ENCODE measurements at regions not wholly inside any gene's neighbourhood (a gene's known extent, or its start where the extent isn't known, plus 50 kb on each side); places are given as distances from the start of the nearest gene placed in this dataset.
"Not testable (repeated sequence)": the region's sequence is repeated elsewhere in the genome, so short reads cannot be mapped to it uniquely, and the experiment has no call there.

DNA sequence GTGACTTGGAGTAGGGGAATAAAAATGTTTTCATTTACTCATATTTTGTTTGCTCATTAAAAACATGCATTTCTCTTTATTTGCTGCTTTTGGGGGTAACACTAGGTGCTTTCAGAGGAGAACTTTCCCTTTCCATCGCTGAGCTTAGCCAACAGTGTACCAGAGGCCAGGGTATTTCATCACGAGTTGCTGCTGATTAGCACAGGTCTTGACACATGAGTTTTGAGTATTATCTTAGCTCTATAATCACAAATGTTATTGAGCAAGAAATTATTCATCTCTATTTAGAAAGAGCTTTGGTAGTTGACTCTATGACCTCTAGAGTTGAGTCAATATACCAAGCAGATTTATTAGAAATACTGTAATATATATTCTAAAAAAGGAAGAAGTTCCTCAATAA, 375.9 kb downstream of the NXPH1 start:
- no peak for DNase-seq

DNA sequence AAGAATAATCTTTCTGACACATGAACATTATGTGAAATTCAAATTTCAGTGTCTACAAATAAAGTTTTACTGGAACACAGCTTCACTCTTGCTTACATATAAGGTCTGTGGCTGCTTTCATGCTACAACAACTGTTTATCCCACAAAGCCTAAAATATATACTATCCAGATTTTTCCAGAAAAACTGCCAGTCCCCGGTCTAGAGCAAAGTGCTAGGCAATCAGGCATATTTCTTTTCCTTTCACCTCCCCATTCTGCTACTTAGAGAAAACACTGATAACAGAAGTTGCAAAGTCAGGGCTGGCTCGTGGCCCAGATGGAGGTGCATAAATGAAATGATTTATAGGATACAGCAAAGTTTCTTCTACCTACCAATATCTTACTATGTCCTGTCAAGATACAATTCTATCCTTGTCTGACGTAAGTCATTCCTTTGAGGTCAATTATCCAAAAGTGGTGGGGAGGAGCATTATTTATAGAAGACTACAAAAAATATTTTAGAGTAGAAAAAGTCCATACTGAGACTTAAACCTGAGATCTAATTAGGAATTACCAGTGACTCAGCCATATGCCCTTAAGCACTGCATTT, 384.1 kb downstream of the NXPH1 start:
- no peak for DNase-seq

DNA sequence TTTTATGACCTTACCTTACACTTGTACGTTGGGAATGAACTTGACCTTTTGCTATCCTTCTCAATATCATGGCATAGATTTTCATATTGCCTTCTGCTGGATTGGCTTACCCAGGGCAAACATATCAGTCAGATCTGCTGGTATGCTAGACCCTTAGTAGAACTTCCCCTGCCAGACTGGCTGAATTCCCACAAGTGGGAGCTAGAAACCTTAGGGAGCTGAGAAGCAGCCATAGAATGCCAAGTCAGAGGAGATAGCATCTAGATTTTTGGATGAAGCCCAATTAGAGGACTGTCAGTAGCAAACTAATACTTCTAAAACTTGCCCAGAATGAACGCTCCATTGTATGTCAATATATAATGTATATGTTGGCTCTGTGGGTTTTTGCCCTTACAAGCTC, 385.0 kb downstream of the NXPH1 start:
- no peak for DNase-seq

DNA sequence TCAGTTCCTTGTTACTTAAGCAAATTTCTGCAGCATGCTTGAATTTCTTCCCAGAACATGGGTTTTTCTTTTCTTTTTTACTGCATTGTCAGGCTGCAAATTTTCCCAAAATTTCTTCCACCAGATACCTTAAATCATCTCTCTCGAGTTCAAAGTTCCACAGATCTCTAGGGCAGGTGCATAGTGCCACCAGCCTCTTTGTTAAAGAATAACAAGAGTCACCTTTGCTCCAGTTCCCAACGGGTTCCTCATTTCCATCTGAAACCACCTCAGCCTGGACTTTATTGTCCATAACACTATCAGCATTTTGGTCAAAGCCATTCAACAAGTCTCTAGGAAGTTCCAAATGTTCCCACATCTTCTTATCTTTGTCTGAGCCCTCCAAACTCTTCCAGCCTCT, 389.2 kb downstream of the NXPH1 start:
- no peak for DNase-seq

DNA sequence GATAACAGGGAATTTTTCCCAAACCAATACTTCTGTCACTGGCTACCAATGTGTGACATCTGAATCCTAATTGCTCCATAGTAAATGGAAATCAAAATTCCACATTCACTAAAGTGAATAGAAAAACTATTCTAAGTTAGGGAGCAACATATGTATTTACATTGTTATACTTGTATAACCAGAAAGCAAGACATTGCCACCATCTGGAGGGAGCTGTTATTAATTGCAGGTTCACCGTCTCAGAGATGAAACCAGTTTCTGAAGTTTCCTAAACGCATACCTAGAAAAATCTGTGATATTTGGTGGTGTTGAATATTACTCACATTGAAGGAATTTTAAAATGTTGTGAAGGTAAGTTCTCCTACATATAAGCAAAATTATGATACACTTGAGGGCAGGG, 390.1 kb downstream of the NXPH1 start:
- DNase-seq = no peak

DNA sequence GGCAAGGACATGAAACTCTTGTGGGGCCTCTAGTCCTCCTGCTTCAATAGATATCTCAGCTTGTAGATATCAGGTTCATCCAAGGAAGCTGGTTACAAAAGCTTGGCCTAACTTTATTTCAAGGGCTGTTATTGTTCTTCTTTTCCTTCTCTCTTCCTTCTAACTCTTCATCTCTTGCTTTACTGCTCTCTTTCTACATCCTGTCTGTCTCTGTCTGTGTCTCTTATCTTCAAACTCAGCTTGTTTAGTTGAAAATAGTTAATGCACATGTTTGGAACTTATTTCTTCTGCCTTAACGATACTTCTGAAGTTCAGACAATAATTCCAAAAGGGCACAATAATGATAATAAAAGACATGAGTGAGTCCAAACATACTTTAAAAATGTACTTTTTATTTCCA, 393.9 kb downstream of the NXPH1 start:
- no peak for DNase-seq

DNA sequence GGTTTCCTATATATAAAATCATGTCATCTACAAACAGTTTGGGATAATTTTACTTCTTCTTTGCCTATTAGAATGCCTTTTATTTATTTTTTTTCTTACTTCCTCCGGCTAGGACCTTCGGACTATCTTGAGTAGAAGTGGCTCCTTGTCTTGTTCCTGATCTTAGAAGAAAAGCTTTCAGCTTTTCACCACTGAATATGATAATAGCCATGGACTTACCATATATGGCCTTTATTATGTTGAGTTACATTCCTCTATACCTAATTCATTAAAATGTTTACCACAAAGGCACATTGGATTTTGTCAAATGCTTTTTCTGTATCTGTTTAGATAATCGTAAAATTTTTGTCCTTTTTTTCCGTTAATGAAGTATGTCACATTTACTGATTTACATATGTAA, 395.7 kb downstream of the NXPH1 start:
- no peak for DNase-seq

DNA sequence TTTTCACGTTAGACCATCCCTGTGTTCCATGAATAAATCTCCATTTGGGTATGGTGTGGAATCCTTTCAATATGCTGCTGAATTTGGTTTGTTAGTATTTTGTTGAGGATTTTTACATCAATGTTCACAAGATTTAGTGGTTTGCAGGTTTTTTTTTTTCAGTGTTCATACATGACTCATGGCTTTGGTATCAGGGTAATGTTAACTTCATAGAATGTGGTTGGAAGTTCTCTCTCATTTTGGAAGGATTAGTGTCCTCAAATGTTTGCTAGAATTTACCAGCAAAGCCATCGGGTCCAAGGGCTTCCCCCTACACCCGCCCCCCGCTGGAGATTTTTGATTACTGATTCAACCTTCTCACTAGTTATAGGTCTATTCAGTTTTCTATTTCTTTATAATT, 398.0 kb downstream of the NXPH1 start:
- no peak for DNase-seq

DNA sequence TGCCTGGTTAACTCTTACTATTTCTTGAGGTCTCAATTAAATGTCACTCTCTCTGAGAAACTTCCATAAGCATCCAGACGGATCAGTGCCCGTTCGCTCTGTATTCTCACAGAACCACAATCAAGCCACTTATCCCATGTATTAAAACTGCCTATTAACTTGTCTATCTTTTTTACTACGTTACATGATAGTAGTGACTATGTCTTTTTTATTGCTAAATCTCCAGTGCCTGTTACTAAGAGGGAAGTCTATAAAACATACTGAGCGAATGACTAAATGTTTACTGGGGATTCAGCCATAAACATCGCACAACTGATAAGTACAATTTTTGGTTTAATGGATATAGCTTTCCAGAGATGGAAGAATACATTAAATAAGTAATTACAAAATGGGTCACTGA, 399.9 kb downstream of the NXPH1 start:
- no peak for DNase-seq

DNA sequence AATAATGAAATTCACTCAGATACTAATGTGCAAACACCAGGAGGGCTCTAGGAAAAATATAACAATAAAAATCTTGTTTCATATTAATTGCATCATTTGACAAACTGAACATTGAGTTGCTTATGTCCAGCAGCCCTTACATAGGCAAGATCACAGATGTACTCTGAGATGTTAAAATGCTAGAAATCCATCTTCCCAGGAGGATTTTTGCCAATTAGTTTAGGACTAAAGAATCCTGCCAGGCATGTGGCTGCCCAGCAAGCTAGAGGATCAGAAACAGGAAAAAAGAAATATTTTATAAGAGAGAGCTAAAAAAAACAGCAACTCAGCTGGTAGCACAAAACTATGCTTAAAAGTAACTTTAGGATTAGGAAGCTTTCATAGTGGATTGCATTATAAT, 407.8 kb downstream of the NXPH1 start:
- no peak for DNase-seq

DNA sequence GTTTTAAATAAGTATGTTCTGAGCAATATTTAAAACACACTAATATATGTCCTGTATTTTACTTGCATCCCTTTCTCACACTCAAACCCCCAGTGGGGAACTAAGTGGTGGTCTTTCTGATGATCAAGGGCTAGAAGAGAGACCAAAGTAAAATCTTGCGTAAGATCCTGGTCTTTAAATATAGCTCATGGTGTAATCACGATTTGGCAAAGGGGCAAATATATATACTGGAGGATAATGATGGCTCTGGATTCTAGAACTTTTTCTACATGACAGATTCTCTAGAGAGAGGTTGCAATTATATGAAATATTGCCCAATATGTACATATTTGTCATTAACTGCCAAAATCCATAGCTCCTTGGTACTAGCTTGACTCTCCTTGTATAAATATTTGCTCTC, 438.3 kb downstream of the NXPH1 start:
- no peak for DNase-seq

DNA sequence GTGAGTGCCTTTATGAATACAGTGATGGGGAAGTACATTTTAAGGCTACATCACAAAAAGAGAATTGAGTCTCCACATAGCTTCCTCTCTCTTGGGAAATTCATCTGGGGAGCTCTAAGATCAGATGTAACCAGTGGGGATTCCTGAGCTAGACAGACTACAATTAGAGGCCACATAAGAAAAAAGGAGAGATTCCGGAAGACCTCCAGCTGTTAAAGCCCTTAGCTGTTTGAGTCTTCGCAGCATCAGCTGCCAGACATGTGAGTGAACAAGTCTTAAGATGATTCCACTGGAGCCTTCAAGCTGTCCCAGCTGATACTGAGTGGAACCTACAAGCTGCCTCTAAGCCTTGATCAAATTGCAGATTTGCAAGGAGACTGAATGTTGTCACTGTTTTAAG, 448.5 kb downstream of the NXPH1 start:
- no peak for DNase-seq

DNA sequence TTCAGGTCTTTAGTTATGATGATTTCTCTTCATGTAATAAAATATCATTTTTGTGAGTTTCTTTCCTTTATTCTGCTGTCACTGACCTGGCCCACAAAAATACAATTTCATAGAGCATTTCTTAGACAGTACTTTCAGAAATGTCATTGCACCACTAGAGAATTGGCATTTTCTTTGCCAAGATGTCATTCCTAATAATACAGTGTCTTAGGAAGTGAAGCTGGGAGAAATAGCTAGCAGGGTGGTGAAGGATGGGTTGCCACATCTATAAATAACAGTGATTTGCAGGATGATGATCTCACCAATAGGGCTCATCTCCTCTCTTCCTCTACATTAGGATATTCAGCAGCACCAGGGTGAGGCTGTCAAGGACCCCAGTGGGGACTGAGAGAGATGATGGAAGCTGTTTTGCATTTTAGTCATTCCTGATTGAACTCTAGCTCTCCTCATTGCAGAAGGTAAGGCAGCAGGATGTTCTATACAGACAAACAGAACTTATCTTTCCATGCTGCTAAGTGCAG, 452.1 kb downstream of the NXPH1 start:
- no peak for DNase-seq

DNA sequence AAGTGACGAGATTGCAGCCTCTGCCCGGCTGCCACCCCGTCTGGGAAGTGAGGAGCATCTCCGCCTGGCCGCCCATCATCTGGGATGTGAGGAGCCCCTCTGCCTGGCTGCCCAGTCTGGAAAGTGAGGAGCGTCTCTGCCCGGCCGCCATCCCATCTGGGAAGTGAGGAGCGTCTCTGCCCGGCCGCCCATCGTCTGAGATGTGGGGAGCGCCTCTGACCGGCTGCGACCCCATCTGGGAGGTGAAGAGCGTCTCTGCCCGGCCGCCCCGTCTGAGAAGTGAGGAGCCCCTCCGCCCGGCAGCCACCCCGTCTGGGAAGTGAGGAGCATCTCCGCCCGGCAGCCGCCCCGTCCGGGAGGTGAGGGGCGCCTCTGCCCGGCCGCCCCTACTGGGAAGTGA, 456.9 kb downstream of the NXPH1 start:
- DNase-seq = not testable (repeated sequence)

DNA sequence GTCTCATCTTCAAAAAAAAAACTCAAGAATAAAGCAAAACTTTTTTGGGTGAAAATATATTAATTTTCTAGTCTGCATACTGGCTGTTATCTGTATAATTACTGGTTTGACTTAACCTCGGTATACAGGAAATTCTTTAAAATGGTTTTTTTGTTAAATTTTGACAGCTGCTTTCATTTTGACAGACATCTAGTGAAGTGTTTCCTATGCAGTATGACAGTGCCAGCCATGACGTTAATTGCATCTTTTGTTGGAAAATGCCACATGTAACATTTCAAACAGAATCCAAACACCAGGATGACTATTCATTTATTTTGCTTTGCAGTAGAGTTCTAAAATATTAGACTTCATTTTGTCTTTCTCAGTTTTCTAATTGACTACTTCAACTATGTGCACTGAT, 460.4 kb downstream of the NXPH1 start:
- no peak for DNase-seq

DNA sequence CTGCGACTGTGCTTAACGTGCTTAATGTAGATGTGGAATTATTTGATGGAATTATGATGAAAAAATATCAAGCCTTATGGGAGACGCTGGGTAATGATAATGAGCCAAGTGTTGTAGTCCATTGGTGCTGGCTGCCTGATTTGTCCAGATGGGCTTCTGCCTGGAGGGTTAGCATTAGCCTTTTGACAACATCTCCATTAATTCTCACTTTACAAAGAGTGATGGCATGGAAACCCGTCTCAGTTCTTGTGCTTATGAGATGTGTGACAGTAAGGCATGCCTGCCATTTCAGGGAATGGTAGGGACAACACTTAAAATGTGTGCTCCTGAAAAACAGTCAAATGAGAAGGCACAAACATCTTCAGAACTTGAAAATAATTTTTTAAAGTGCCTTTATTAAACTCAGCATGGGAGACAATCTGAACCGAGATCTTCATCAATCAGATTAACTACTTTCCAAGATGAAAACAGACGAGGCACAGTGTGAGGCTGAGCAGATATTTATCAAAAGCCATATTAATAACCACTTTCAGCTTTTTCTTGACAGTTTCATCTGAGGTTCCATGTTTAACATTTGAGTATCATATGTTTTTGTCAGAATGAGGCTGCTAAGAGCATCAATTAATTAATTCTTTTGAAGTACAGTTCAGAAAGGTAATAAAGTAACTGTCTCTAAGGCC, 473.1 kb downstream of the NXPH1 start:
- DNase-seq = no peak

DNA sequence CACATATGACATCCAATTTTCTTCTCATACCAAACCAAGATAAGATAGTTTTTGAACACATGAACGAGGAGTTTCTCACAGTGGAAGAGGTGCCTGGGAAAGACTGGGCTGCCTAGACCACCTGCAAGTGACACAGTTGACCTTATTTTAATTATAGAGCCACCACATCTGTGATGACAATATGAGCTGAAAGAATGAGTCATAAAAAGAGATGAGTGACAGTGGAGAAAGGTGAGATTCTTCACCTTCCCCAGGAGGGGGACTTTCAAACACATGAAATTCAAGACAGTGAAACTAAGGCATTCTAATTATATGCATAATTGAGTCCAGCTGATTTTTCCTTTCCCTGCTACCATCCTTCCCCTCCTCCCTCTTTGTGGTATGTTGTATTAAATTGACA, 475.5 kb downstream of the NXPH1 start:
- DNase-seq = no peak

DNA sequence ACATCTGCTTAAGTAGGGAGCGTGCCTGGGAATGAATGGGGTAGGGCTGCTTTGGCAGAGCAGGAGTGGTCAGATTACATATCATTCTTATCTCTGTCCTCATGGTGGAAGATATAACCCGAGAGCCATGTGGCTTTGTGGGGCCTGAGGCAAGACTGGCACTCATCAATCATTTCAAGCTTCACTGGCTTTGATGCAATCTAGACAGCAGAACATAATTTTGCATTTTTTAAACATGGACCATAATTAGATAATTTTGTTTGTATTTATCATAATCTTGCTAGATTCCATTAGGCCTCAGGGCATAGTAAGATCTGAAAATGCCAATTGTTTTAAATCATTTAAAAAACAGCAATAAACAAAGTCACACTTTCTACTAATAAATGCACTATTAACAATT, 480.3 kb downstream of the NXPH1 start:
- no peak for DNase-seq

DNA sequence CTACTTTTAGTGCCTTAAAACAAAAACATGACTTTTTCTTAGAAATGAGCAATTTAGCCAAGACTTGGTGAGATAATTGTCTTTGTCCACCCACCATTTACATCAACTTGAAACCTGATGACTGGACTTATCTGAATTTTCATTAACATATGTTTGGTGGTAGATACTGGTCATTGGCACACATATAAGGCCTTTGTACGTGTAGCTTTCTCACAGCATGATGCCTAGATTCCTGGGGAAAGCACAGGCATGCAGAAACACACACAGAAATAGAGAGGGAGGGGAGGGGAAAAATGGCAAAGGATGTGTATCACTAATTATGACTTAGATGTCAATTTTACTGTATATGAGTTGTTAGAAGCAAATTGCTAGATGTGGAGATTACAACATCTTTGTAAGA, 488.4 kb downstream of the NXPH1 start:
- no peak for DNase-seq

DNA sequence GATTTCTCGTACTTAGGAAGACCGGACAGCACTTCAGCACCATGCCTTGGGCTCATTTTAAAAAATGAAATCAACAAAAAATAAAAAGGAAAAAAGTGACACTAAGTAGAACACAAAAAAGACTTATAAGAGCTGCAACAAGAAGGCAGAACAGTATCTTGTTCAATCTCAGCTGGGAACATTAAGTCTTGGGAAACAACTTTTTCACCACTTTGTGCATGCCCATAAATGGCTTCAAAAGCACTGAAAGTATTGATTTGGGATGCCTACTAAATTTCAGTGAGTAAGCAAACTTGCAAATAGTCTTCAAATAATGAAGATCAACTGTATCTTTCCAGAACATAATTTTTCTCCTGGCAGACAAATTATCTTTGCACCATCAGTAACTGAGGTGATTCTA, 489.3 kb downstream of the NXPH1 start:
- DNase-seq = no peak

DNA sequence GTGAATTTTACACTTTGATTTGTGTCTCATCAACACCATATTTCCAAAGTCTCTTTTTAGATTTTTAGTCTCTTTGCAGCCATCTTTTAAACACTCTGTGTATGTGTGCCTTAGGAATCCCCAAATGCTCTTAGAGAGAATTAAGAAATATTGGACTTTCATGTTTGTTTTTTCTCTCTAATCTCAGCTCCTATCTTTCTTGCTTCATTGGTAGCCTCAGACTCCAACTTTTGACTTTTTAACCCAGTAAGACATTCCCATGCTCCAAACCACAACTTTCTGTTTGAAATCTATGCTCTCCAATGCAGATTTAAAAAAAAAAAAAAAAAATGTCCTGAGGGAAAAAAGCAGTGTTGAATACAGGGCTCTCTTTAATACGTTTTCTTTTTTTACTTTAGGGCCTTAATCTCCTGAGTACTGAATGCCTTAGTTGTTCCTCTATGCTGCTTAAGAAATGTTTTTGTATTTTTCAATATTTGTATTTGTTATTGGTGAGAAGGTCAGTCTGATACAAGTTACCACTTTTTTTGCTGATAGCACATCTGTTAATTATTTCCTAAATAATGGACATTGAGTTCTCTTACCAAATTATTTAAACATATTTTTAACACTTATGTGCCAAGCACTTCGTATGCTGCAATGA, 489.9 kb downstream of the NXPH1 start:
- no peak for DNase-seq

DNA sequence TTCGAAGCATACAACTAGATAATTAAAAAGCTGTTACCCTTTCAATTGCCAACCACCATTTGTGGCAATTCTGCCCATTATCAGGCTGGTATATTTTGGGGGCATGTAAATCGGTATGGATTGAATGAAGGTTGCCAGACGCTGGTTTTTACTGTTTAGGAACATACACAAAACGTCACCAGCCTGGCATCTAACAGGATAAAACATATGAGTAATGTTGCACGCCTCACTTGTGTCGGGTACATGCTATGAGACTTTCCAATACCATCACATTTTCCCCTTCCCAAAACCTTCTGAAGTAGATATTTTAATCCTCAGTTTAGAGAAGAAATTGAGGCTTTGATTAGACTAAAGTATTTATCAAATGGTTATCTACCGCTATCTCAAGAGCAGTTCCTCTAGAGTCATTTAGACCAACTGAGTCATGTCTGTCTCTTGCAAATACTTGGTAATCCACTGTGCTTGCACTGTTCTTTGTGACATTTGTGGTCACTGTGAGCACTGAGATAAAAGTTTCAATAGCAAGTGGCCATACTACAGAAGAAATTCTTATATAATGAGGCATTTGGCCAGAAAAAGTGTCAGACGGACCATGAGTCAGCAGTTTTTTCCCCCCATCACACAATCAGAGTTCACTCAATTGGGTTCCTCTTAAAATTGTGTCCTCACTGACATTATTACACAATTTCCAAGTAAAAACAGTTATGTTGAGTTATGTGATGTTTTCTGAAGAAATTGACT, 498.7 kb downstream of the NXPH1 start:
- no peak for DNase-seq

DNA sequence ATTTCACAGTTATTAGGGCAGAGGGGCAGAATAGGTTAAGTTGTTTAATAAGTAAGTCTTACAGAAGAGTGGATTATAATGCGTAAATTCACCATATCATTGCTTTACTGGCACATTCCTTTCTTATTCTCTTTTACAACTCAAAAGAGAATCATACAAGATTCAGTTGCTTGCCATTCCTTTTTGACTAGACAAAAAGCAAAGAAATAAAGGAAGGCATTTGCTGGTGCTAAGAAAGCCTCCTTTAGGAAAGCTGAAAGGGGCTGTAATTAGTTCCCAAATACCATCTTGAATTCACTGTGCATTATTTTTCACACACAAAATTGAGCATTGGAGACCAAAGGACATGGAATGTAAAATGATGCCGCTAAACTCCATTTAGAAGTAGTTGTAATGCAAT, 499.3 kb downstream of the NXPH1 start:
- no peak for DNase-seq

DNA sequence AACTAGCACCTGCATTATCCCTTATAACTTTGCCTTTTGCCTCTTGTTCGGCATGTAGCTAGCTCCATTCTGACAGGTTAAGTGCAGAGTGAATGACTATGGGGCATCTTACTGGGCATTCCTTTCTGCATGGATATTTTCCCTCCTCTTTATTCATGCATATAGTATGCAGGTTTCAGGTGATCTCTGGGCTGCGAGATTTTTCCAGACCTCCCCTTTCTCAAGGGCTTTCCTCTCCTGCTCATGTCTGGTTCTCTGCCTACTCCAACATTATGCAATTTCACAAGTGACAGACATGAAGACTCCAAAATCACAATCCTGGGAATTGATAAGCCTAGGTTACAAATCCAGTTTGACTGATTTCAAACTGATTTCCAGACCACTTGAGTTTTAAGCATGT, 503.8 kb downstream of the NXPH1 start:
- DNase-seq = no peak
